ENCODE measurements at regions not wholly inside any gene's neighbourhood (a gene's known extent, or its start where the extent isn't known, plus 50 kb on each side); places are given as distances from the start of the nearest gene placed in this dataset.

GRCh38 chr13:20351281-20352022, 119.3 kb upstream of the GJB6 start:
- TF ChIP-seq, protein P1, sequence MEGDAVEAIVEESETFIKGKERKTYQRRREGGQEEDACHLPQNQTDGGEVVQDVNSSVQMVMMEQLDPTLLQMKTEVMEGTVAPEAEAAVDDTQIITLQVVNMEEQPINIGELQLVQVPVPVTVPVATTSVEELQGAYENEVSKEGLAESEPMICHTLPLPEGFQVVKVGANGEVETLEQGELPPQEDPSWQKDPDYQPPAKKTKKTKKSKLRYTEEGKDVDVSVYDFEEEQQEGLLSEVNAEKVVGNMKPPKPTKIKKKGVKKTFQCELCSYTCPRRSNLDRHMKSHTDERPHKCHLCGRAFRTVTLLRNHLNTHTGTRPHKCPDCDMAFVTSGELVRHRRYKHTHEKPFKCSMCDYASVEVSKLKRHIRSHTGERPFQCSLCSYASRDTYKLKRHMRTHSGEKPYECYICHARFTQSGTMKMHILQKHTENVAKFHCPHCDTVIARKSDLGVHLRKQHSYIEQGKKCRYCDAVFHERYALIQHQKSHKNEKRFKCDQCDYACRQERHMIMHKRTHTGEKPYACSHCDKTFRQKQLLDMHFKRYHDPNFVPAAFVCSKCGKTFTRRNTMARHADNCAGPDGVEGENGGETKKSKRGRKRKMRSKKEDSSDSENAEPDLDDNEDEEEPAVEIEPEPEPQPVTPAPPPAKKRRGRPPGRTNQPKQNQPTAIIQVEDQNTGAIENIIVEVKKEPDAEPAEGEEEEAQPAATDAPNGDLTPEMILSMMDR (conservative IDR thresholded peaks at IDR 0.05; ENCODE audit: low read length) = no peak
- TF ChIP-seq EZH2phosphoT487 (IDR thresholded peaks at IDR 0.05; ENCODE audit: borderline replicate concordance) = no peak
